GM21423 (cell line): ENCODE measurements at regions not wholly inside any gene's neighbourhood (a gene's known extent, or its start where the extent isn't known, plus 50 kb on each side); places are given as distances from the start of the nearest gene placed in this dataset.
"Not testable (repeated sequence)": the region's sequence is repeated elsewhere in the genome, so short reads cannot be mapped to it uniquely, and the experiment has no call there.

ENCODE experiments used
- ATAC-seq: cut with Tn5 transposase; IDR thresholded peaks from one replicate; pipeline ENCODE4 v1.9.1; 2021; ENCODE audit warnings: mild to moderate bottlenecking, moderate library complexity; ENCODE audit not compliant: unreplicated experiment

DNA sequence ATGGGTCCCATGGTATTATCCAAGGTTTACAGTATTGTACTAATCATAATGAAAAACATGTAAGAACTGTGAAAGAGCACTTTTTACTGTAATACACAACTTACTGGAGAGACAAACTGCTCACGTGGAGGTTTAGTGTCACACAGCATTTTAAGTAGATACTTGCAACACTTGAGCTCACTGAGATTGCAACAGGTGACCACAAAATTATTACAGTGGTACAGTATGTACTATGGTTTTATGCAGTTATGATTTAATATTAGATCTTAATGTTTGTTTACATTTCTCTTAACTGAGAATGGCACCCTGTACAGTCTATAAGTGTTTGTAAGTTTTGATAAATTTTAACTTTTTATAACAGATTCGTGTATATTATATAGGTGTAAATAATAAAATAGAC is 118.6 kb upstream of the SKOR2 start:
- no peak for ATAC-seq

DNA sequence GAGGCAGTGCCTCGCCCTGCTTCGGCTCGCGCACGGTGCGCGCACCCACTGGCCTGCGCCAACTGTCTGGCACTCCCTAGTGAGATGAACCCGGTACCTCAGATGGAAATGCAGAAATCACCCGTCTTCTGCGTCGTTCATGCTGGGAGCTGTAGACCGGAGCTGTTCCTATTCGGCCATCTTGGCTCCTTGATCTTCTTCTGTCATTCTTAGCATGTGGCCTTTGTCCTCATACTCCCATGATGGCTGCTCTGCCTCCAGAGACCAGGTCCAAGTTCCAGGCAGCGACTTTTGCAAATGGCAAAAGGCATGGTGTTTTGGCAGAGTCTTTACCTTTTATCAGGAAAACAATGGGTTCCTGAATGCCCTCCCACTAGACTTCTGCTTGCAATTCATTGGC is 102.6 kb upstream of the SKOR2 start:
- ATAC-seq, result not testable (repeated sequence)

DNA sequence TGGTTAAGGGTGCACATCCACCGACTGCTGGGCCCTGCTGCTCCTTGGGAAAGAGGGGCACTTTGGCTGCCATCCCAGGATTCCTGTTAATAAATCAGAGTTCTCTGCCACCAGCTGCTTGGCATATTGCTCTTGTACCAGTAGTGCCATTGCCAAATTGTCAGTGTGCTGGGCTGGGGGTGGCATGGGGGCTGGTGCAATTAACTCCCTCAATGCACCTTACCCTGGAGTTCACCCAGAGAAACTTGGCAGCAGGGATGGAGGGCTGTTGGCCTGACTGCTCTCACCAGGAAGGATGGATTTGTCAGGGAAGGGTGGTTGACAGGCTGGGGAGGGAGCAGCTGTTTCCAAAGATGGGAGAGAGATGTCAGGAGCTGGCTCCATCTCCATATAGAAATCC is 94.6 kb upstream of the SKOR2 start:
- no peak for ATAC-seq

DNA sequence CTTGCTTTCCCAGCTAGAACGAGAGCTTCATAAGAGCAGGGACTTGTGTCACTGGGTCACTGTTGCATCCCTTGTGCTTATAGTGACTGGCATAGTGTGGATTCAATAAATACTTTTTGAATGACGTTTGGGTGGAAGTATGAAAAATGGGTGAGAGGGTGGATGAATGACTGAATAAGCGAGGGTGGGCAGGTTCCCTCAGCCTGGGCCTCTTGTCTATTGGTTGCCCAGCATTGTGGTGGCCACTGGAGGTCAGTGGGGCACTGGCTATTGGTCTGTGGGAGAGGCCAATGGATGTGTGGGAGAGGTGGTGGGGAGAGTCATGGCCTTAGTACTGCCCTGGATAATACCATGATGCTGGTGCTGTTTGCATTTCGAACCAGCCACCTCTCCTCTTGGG is 93.8 kb upstream of the SKOR2 start:
- ATAC-seq, result no peak

DNA sequence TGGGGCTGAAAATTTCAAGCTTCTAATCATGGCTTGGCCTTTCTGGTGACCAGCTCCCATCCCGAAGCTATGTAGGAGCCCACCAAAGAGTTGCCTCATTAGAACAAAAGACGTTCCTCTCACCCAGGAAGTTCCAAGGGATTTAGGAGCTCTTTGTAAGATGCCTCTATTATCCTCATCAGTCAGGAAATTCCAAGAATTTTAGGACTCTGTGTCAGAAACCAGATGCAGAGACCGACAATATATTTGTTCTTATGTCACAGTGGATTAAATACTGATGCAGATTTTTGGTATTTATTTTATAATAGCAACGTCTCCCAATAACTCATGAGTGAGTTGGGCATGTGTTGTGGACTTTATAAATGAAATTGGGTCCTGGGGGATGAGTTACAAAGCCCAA is 91.8 kb upstream of the SKOR2 start:
- no peak for ATAC-seq

DNA sequence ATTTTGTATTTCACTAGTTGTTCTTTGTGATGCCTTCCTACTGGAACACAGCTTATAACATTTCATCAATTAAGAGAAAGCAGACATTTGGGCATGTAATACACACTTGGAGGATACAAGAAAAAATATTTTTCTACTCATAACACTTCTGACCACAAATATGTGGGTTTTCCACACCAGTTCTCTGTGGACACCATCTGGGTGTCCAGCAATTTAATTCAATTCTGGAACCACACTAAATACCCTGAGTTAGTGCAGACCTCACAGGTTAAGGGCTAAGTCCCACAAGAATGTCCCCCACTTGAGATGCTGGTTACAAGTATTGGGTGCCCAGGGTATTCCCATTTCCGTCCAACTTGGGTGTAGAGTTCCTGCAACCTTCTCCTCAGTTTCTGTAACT is 91.1 kb upstream of the SKOR2 start:
- ATAC-seq, result no peak

DNA sequence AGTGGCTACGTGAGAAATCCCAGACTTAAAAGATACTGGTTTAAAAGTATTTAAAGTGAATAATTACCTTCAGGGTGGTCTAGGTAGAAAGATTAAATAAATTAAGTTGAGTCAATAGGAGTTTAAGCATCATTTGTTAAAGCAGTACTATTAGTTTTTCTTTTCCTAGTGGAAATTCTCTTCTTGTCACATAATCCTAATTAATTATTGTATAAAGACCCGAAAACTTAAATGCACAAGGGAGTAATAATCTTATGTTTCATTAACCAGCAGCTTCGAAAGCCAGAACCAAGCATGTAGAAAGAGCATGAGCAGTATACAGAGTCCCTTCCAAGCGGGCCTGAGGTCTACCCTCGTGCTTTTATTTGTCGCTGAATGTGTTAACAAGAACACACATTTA is 90.2 kb upstream of the SKOR2 start:
- ATAC-seq, result no peak

DNA sequence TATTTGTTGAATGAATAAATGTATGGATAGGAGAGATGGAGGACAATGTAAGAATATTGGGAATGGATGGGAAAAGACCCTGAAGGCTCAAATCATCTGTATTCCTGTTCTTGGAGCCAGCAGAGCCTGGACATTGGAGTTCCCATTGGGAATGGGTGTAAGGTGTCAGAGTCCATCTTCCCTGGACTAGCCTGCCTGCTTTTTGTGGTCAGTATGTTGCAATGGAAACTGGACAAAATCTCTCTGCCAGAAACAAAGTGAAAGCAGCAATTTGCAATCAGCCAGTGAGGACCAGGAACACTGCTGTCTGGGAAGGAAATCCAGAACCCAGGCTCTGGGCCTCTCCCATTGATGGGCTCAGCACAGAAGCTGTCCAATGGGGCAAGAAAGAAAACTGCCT is 83.5 kb upstream of the SKOR2 start:
- ATAC-seq, result no peak

DNA sequence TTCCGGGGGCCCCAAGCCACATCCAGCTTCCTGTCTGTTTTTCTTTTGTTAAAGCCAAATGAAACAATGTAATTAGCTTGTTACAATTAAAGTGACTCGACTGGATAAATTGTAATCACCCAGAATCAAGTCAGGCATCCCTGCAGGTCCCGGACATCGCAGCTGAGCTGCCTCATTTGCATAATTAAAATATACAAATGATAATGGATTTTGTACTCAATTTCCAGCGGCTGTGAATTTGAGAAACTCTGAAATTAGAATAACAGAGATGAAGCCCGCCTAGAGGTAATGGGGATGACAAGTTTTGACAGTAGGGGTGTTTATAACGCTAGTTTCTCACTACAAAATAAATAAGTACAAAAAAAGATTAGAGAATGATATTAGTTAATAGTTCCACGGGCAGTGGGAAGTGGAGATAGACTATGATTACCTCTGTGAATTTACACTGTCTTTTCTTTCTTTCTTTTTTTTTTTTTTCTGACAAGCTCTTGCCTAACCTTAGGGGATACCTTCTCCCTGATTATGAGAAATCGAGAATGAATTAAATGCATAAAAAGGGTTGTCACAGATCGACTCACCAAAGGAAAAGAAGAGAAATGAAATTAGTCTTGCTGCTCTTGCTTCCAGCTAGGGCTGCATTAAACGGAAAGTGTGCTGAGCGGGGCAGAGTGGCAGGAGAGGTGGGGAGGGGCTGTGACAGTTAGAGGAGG is 82.6 kb upstream of the SKOR2 start:
- no peak for ATAC-seq

DNA sequence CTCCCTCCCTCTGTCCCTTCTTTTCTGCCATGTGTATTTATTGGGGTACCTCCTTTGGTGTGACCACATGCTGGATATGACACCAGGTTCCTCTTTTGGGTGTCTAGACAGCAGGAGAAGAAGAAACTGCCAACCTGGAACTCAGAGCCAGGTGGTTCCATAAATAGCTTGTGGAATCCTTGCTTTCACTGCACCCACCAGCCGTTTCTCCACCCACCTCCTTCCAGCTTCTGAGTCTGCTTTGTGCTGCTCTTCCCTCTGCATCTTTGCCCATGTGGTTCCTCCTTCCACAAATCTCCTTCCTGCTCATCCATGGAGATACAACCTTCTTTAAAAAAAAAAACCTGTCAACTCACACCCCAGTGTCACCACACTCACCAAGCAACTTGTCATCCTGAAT is 80.2 kb upstream of the SKOR2 start:
- ATAC-seq, result no peak

DNA sequence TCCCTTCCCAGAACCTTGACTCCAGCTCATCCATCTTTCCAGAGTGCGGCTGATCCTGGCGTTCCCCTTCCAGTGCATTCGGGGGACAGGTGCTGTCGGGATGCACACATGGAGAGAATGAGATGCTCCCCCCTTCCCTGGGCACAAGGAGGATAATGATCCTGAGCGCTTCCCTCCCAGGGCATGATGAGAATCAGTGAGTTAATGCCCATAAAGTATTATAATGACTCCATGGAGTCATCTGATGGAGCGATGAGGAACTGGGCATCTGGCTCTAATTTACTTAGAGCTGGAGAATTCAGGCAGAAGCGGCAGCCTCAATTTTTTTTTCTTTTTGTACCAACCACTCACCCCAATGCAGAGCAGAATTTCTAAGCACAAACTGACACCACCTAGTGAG is 79.6 kb upstream of the SKOR2 start:
- ATAC-seq, result no peak

DNA sequence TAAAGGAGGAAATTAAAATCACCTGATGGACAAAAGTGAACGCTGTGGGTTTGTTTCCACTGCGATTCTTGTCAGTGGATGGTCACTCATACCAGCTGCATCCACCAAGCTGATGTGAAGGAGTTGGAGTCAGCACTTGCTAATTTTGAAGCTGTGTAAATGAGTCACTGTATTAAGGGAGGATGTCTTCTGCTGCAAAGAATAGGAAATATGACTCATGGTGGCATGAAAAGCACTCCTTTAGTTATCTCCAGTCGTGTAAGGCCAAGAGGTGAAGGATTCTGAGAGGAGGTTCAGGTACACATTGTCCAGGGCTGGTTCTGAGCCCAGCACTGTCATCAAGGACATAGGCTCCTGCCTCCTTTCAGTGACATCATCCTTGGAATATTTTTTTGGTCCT is 71.7 kb upstream of the SKOR2 start:
- ATAC-seq, result no peak

DNA sequence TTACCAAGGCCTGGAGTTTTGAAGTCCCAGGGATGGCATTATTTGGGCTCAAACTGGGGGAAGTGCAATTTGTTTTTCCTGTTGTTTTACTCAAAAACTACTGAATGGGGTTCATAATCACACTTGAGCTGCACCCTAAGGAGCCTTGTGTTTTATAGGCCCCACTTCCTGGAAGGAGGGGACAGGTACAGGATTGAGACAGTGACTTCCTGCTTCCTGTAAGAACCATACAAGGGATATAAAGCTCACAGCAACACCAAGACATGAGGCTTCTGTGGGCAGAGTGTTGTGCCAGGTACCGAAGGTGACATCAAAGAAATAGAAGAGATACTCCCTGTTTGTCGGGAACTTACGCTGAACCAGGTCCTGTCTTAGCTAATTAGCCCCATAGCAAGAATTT is 70.4 kb upstream of the SKOR2 start:
- no peak for ATAC-seq

DNA sequence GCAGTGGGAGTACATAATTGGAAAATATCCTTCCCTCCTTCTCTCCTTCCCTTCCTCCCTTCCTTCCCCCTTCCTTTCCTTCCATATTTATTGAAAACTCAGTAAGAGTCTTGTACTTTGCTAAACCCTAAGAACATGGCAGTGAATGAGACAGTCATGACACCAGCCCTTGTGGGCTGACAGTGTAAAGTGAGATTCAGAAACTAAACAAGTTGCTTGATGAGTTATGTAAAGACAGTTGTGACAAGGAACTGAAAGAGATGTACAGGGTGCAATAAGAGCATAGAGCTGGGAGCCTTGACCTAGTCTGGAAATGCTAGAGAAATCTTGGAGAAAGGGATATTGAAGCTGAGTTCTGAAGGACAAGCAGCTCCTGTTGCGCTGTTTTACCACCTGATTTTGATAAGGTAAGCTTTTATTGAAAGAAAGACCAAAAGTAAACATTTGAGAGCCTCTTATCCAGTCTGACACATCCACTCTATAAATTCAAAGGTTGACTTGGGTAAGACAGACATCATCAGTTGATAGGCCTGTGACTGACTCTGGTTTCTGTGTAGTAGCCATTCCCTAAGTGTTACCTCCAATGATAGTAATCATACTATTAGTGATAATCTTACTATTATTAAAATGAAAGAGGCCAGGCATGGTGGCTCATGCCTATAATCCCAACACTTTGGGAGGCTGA is 66.5 kb upstream of the SKOR2 start:
- ATAC-seq, result no peak

DNA sequence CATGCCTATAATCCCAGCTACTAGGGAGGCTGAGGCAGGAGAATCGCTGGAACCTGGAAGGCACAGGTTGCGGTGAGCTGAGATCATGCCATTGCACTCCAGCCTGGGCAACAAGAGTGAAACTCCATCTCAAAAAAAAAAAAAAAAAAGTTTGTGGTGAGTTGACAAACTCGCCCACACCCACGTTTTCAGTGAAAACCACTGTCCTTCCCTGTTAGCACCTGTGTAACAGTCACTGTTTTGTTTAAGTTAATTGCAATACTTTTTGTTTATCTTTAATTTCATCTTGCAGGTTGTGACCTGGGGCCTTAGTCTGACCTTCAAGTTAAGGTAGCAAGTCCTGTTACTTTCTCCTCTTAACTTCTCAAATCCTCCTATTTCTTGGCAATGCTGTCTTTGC is 65.5 kb upstream of the SKOR2 start:
- no peak for ATAC-seq

DNA sequence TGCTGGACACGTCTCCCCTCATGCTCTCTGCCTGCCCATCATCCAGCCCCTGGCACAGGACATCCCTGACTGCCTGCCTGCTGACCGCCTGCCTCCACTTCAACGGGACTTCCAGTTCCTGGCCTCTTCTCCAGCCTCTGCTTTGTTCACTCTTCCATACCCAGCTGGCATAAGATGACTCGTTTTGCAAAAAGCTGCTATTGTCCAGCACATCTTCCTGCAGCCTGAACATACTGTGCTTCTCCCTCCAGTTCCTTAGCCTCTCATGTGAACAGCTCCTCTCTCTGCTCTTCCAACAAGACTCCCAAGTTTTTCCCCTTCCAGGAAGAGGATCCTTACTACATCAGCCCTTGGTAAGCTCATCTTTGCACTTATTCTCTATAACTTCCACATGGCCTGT is 62.4 kb upstream of the SKOR2 start:
- ATAC-seq, result no peak

DNA sequence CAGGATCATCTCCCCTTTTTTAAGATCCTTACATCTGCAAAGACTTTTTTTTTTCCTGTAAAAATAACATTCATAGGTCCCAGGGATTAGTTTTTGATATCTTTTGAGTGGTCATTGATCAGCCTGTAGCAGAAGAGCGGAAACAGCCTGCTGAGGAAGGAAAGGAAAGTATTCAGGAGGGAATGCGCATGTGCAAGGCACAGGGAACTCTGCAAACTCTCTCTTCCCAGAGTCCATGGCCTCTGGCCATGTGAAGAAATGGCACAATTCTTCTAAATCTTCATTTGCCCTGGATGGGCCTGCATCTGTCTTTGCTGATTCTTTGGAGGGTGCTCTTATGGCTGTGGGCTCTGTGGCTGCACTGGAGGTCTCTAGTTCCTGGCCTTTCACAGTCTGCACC is 60.1 kb upstream of the SKOR2 start:
- ATAC-seq, result no peak
